ENCODE measurements at regions not wholly inside any gene's neighbourhood (a gene's known extent, or its start where the extent isn't known, plus 50 kb on each side); places are given as distances from the start of the nearest gene placed in this dataset.

DNA sequence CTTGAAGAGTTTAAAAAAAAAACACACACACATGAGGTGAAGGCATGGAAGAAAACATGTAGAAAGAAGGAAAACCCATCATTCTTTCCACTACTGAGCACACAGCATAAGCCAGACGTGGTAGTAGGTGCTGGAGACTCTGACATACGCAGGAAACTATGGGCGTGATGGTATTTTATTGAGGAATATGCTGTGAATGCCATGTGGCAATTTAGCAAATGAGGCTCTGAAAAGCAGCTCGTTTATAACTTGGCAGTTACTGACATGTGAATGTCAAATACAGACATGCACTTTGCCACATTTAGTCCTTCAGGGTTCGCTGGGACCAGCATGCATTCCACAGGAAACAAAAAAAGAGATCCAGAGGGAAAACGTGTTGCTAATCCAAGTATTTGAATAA, 74.3 kb upstream of the IFNAR2 start:
- no peak for DNase-seq (ENCODE audit: low spot score)

DNA sequence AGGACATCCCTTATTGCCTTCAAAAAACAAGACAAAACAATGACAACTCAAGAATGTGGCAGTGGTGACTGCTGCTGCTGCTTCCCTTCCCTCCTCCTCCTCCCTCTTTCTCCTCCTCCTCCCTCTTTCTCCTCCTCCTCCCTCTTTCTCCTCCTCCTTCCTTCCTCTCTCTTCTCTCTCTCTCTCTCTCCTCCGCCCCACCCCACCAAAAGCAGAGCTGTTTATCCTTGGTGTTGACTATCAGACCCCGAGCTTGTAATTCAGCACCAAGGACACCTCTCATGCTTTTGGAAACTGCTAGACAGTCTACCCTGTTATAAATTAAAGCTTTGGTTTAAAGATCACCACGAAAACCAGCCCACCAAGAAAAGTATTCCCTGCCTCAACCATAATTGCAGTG, 72.4 kb upstream of the IFNAR2 start:
- no peak for DNase-seq (ENCODE audit: low spot score)

DNA sequence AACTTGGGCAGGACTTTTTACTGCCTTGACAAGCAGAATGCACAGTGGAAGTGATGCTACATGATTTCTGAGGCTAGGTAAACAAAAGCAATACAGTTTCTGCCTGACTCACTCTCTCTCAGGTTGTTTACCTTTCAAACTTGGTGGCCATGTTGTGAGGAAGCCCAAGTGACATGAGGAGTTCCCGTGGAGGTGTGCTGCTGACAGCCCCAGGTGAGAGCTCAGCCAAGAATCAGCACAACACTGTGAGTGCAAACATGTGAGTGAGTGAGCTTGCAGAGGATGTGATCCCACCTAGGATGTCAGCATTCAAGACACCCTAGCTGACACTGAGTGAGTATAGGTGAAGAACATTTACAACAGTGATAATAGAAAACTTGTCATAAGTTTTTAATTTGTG, 71.1 kb upstream of the IFNAR2 start:
- DNase-seq (ENCODE audit: low spot score), result no peak

DNA sequence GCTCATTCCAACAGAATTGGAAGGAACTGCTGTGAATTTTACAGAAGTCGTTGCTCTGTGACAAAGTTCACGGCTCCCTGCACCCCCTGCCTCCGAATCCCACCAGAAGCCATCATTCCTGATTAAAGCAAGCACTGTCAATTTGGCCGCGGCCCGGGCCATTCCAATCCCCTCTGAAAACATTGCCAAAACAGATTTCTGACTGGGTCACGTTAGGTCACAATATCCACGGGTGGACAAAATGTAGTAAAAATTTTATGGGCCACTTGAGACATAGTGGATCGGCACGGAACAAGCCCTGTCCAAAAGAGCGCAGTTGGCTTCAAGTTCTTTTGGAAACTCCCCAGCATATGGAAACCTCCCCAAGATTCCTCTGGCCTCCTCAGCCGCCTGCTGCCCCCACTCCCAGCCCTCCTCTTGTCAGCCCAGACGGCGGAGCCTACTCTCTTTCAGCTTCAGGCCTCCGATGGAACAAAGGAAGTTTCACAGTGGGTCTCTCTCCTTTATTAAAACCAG, 67.2 kb upstream of the IFNAR2 start:
- no peak for DNase-seq (ENCODE audit: low spot score)

DNA sequence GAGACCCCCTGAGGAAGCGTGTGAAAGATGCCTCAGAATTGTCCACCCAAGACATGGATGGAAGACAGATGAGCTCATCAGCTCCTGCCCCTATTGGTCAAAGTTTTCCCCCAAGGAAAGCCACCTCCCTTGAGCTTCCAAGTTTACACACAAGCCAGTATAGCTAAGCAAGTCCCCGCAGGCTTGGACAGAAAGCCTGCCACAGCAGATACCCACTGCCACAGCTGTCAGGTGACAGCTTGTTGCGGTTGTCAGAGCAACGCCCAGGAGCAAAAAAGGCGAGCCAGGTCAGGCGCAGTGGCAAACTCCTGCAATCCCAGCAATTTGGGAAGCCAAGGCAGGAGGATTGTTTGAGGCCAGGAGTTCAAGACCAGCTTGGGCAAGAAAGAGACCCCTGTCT, 60.9 kb upstream of the IFNAR2 start:
- no peak for DNase-seq (ENCODE audit: low spot score)

DNA sequence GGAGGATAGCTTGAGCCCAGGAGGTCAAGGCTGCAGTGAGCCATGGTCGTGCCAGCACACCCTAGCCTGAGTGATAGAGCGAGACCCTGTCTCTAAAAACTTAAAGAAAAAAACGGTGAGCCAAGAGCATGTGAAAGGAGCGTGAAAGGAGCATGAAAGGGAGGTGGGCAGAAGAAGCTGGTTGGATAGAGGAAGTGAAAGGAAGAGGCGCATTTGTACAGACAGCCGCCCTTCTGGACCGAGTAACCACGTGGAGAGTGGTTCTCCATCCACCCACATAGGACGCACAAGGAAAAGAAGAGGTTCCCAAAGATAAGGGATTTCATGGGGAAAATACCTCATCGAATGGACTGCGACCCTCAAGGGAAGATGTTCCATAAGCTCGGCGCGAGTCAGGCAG, 60.4 kb upstream of the IFNAR2 start:
- no peak for DNase-seq (ENCODE audit: low spot score)

DNA sequence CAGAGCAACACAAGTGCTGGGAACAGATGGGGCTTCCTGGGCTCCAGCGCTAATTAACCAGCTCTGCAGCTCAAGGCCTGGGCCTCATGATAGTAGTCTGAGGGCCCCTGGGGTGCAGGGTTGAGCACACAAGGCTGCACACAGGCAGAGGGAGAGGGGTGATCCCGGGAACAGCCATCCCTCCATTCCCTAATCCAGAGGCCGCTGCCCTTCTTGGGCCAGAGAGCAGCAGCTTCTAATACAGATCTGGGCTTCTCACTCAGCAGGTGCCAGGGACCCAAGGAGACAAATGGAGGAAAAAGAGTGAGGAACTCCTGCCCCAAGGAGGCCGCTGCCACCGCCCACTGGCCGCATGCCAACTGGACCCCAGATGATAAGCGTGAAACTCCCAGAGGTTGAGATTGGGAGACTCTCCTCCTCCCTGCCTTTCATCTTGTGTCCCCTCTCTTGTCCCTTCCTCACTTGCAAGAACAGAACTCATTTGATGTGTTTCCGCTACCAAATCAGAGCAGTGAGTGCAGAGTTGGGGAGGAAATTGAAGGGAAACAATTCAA, 58.0 kb upstream of the IFNAR2 start:
- DNase-seq (ENCODE audit: low spot score), result no peak

DNA sequence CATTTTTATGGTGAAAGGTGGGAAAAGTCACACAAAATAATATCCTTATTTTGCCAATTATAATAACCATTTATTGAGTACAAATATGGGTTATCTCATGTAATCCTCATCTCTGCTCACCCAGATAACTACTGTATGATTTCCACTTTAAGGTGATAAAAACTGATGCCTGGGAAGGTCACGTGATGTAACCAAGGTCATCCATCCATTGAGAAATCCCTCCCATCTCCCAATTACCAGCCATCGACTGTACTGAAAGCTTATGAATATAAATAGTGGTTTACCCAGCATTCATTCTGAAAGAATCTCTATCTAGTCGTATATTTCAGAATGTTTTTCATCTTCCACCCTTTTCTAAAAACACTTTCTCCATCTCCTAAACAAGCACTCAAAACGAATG, 55.0 kb upstream of the IFNAR2 start:
- DNase-seq (ENCODE audit: low spot score), result no peak

Measured in LoVo (cell line).